ENCODE measurements at regions not wholly inside any gene's neighbourhood (a gene's known extent, or its start where the extent isn't known, plus 50 kb on each side); places are given as distances from the start of the nearest gene placed in this dataset.

DNA sequence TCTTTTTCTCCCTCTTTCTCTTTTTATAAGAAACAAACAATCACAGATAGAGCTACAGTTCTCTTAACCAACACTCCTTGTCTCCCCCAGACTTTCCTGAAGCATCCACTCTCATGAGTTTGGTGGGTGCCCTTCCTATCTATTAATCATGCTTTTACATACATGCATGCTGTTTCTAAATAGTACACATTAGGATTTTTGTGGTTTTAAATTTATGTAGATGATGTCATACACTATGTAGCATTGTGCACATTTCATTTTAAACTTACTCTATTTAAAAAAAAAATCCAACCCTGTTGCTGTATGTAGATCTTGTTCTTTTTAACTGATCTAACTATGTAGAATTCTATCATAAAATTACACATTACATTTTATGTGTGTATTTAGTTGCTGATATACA, 104.3 kb upstream of the MRPS22 start:
- TF ChIP-seq, protein P1, sequence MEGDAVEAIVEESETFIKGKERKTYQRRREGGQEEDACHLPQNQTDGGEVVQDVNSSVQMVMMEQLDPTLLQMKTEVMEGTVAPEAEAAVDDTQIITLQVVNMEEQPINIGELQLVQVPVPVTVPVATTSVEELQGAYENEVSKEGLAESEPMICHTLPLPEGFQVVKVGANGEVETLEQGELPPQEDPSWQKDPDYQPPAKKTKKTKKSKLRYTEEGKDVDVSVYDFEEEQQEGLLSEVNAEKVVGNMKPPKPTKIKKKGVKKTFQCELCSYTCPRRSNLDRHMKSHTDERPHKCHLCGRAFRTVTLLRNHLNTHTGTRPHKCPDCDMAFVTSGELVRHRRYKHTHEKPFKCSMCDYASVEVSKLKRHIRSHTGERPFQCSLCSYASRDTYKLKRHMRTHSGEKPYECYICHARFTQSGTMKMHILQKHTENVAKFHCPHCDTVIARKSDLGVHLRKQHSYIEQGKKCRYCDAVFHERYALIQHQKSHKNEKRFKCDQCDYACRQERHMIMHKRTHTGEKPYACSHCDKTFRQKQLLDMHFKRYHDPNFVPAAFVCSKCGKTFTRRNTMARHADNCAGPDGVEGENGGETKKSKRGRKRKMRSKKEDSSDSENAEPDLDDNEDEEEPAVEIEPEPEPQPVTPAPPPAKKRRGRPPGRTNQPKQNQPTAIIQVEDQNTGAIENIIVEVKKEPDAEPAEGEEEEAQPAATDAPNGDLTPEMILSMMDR (conservative IDR thresholded peaks at IDR 0.05), result no peak
- Mint-ChIP-seq H3K27me3 (ENCODE audit: low read depth) (peaks cover 72% of the 10 kb centered on the region), H3K36me3 (ENCODE audit: low read depth) (no peaks in the 10 kb centered on the region)

DNA sequence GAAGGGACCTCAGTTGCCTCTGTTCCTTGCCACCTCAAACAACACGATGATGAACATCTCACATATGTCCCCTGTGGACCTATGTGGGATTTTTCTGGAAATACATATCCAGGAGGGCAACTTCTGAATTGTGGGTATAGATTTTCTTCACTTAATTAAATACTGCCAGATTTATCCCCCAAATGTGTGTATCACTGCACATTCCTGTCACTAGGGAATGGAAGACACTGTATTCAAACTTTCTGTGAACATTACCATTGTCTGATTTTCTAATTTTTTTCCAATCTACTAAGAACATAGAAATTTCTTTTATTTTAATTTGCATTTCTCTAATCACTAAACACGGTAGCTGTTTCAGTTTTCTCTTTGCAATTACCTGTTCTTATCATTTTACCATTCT, 102.0 kb upstream of the MRPS22 start:
- Mint-ChIP-seq H3K36me3 (ENCODE audit: low read depth) (no peaks in the 10 kb centered on the region), H3K27ac (ENCODE audit: unreplicated experiment) (no peak overlapping the region), H3K4me1 (no peaks in the 10 kb centered on the region), H3K27me3 (ENCODE audit: low read depth) (peaks cover 80% of the 10 kb centered on the region), H3K9me3 (no peaks in the 10 kb centered on the region), H3K4me3 (no peak overlapping the region)
- DNase-seq (ENCODE audit: low read depth, low spot score), result no peak
- TF ChIP-seq, protein P1 (conservative IDR thresholded peaks at IDR 0.05), result peak; percentile 26

More for the DNA sequence above, 104.3 kb upstream of the MRPS22 start:
- Mint-ChIP-seq H3K4me3 (no peak overlapping the region), H3K9me3 (no peaks in the 10 kb centered on the region), H3K27ac (ENCODE audit: unreplicated experiment) (no peak overlapping the region), H3K4me1 (peaks cover 8% of the 10 kb centered on the region)
- DNase-seq (ENCODE audit: low read depth, low spot score), result no peak

GRCh38 chr3:139243710-139244109, 100.1 kb upstream of the MRPS22 start:
- TF ChIP-seq, protein P1 (conservative IDR thresholded peaks at IDR 0.05), result no peak
- Mint-ChIP-seq H3K4me1 (no peaks in the 10 kb centered on the region), H3K36me3 (ENCODE audit: low read depth) (no peaks in the 10 kb centered on the region), H3K27me3 (ENCODE audit: low read depth) (peaks cover 74% of the 10 kb centered on the region), H3K27ac (ENCODE audit: unreplicated experiment) (no peak overlapping the region), H3K9me3 (no peaks in the 10 kb centered on the region), H3K4me3 (no peak overlapping the region)
- DNase-seq (ENCODE audit: low read depth, low spot score), result no peak

DNA sequence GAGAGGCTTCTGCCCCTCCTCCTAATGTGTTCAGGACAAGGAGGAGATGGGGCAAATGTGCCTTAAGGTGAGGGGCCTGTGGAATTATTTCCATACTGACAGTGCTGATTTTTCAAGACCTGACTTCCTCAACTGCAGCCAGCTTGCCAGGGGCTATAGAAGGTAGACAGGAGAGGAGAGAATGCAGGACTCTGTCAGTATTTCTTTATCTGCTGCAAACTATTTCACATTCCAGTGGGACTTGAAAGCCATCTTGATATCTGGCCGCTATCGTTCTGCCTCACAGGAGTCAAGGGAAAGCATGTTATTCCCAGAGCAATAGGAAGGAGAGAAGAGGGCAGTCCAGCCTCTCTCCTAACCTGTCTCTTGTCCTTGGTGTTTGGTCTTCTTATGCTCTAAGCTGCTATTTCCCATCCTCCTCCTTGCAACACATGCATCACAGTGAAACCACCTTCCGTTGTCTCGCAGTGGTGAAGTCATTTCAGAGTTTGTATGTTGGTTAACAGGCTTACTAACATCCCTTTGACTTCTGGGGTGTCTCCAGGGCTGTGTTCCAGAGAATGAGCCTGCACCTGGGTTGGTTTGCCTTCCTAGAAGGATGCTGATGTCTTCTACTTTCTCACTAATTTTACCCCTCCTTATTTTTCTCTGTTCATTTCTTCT, 95.1 kb upstream of the MRPS22 start:
- DNase-seq (ENCODE audit: low read depth, low spot score), result no peak
- Mint-ChIP-seq H3K36me3 (ENCODE audit: low read depth) (no peaks in the 10 kb centered on the region), H3K27me3 (ENCODE audit: low read depth) (peaks cover 40% of the 10 kb centered on the region), H3K9me3 (peaks cover 3% of the 10 kb centered on the region), H3K4me1 (no peaks in the 10 kb centered on the region), H3K27ac (ENCODE audit: unreplicated experiment) (no peak overlapping the region), H3K4me3 (no peak overlapping the region)
- TF ChIP-seq, protein P1 (conservative IDR thresholded peaks at IDR 0.05), result no peak

GRCh38 chr3:139251529-139251928, 92.3 kb upstream of the MRPS22 start:
- Mint-ChIP-seq H3K4me1 (no peaks in the 10 kb centered on the region), H3K9me3 (peaks cover 3% of the 10 kb centered on the region), H3K36me3 (ENCODE audit: low read depth) (no peaks in the 10 kb centered on the region), H3K4me3 (no peak overlapping the region), H3K27ac (ENCODE audit: unreplicated experiment) (no peak overlapping the region), H3K27me3 (ENCODE audit: low read depth) (peaks cover 25% of the 10 kb centered on the region)
- no peak for DNase-seq (ENCODE audit: low read depth, low spot score)
- TF ChIP-seq, protein P1 (conservative IDR thresholded peaks at IDR 0.05), result no peak

Measured in neural crest cell (in vitro differentiated cells).